Left ventricle myocardium superior (tissue), 1 donor: ENCODE measurements at regions not wholly inside any gene's neighbourhood (a gene's known extent, or its start where the extent isn't known, plus 50 kb on each side); places are given as distances from the start of the nearest gene placed in this dataset.

Experiments used
- ATAC-seq: fragments of 200-7000 bp; cut with Tn5 transposase; one replicate; pipeline ENCODE4 v1.9.1; 2020; ENCODE audit warnings: mild to moderate bottlenecking, moderate library complexity
- DNase-seq: peaks from one replicate; pipeline ENCODE4 v3.0.0-alpha.2; 2020
- intact Hi-C: fragments of 100-400 bp; cut with micrococcal nuclease; formaldehyde crosslinking; loops from one replicate; pipeline ENCODE4 v1.11.0; 2022
- donor health status: DM: no; HTN: yes; CAD: no; lungs with severe emphysema.

GRCh38 chr13:73751290-73751689, 382.9 kb downstream of the KLF12 start:
- intact Hi-C loops: loop anchor here (10.0 kb wide), 1 partner anchor 384 kb away; the partner anchor contains the start of gene KLF12

GRCh38 chr13:73748404-73748803, 385.8 kb downstream of the KLF12 start:
- ATAC-seq (no peak), DNase-seq (no peak)
- intact Hi-C loops: no loop called here

More at GRCh38 chr13:73751290-73751689, 382.9 kb downstream of the KLF12 start:
- ATAC-seq: no peak
- DNase-seq: no peak

GRCh38 chr13:73745190-73745589, 389.0 kb downstream of the KLF12 start:
- ATAC-seq (no peak), DNase-seq (no peak)
- intact Hi-C loops: no loop called here

- ATAC-seq: no peak
- intact Hi-C loops: no loop called here
These were observed 391.2 kb downstream of the KLF12 start for GRCh38 chr13:73742982-73743381.

GRCh38 chr13:73741742-73742141, 392.5 kb downstream of the KLF12 start:
- ATAC-seq (no peak), DNase-seq (no peak)
- intact Hi-C loops: no loop called here

More at GRCh38 chr13:73742982-73743381, 391.2 kb downstream of the KLF12 start:
- DNase-seq: no peak

- peak; percentile 18 for ATAC-seq
- intact Hi-C loops: no loop called here
- DNase-seq: no peak
These were observed 393.1 kb downstream of the KLF12 start for GRCh38 chr13:73741111-73741510.

GRCh38 chr13:73740666-73741065, 393.5 kb downstream of the KLF12 start:
- DNase-seq: no peak
- peak; percentile 79 for ATAC-seq
- intact Hi-C loops: no loop called here

- intact Hi-C loops: no loop called here
- no peak for DNase-seq
- no peak for ATAC-seq
These were observed 394.8 kb downstream of the KLF12 start for GRCh38 chr13:73739394-73739793.

GRCh38 chr13:73738626-73739025, 395.6 kb downstream of the KLF12 start:
- DNase-seq (no peak), ATAC-seq (no peak)
- intact Hi-C loops: no loop called here

- DNase-seq (no peak), ATAC-seq (no peak)
- intact Hi-C loops: no loop called here
These were observed 397.0 kb downstream of the KLF12 start for GRCh38 chr13:73737214-73737613.

- no peak for ATAC-seq
- no peak for DNase-seq
- intact Hi-C loops: no loop called here
These were observed 400.5 kb downstream of the KLF12 start for GRCh38 chr13:73733706-73734105.

GRCh38 chr13:73732350-73732749, 401.9 kb downstream of the KLF12 start:
- intact Hi-C loops: no loop called here
- DNase-seq (no peak), ATAC-seq (no peak)

GRCh38 chr13:73731564-73731963, 402.6 kb downstream of the KLF12 start:
- no peak for DNase-seq
- no peak for ATAC-seq
- intact Hi-C loops: no loop called here

GRCh38 chr13:73730014-73730413, 404.2 kb downstream of the KLF12 start:
- no peak for ATAC-seq
- intact Hi-C loops: no loop called here
- DNase-seq: no peak

GRCh38 chr13:73729046-73729445, 405.2 kb downstream of the KLF12 start:
- ATAC-seq: no peak
- intact Hi-C loops: no loop called here
- DNase-seq: no peak

GRCh38 chr13:73722120-73722519, 412.1 kb downstream of the KLF12 start:
- intact Hi-C loops: no loop called here
- ATAC-seq (no peak), DNase-seq (no peak)

GRCh38 chr13:73721571-73721970, 412.6 kb downstream of the KLF12 start:
- intact Hi-C loops: no loop called here
- ATAC-seq (no peak), DNase-seq (no peak)

- intact Hi-C loops: no loop called here
- ATAC-seq (no peak), DNase-seq (no peak)
These were observed 413.9 kb downstream of the KLF12 start for GRCh38 chr13:73720216-73720840.

GRCh38 chr13:73718246-73718645, 416.0 kb downstream of the KLF12 start:
- intact Hi-C loops: no loop called here
- ATAC-seq: no peak
- DNase-seq: no peak

- intact Hi-C loops: no loop called here
- no peak for DNase-seq
- peak; percentile 44 for ATAC-seq
These were observed 416.6 kb downstream of the KLF12 start for GRCh38 chr13:73717632-73718031.

GRCh38 chr13:73715911-73716510, 418.2 kb downstream of the KLF12 start:
- no peak for DNase-seq
- intact Hi-C loops: no loop called here
- no peak for ATAC-seq
